ENCODE measurements at regions not wholly inside any gene's neighbourhood (a gene's known extent, or its start where the extent isn't known, plus 50 kb on each side); places are given as distances from the start of the nearest gene placed in this dataset.

GRCh38 chr7:51634538-51634937 is 317.9 kb upstream of the COBL start:
- Histone ChIP-seq H2AFZ (ENCODE audit: low read depth, low read length, severe bottlenecking) (no peak overlapping the region), H3F3A (ENCODE audit: insufficient read depth) (no peaks in the 10 kb centered on the region), H3K4me2 (ENCODE audit: low read depth, low read length, poor library complexity, severe bottlenecking) (no peak overlapping the region), H3K79me2 (ENCODE audit: insufficient read depth, low read length) (no peaks in the 10 kb centered on the region), H3K36me3 (ENCODE audit: low read length) (no peaks in the 10 kb centered on the region), H3K9me2 (replicated peaks; ENCODE audit: insufficient read depth, low read length) (no peaks in the 10 kb centered on the region), H4K20me1 (ENCODE audit: low read depth, low read length) (no peaks in the 10 kb centered on the region), H3K4me3 (ENCODE audit: insufficient read depth, low read length, poor library complexity, severe bottlenecking) (no peak overlapping the region), H3K27me3 (ENCODE audit: low read length) (no peaks in the 10 kb centered on the region), H3K27ac (ENCODE audit: low read depth, low read length) (no peak overlapping the region), H3K9me3 (ENCODE audit: insufficient read depth, low read length) (no peaks in the 10 kb centered on the region), H3K9ac (ENCODE audit: low read length) (no peak overlapping the region)
- TF ChIP-seq EZH2phosphoT487 (conservative IDR thresholded peaks at IDR 0.05; ENCODE audit: low read length) (no peak), CTCF (IDR thresholded peaks at IDR 0.05; ENCODE audit: insufficient read depth, low read length, poor library complexity, severe bottlenecking) (no peak)

GRCh38 chr7:51634025-51634424 is 317.4 kb upstream of the COBL start:
- no peaks in the 10 kb centered on the region for H3K36me3 ChIP-seq (ENCODE audit: low read length)
- H3K9me3 ChIP-seq (ENCODE audit: insufficient read depth, low read length): no peaks in the 10 kb centered on the region
- no peak for TF ChIP-seq CTCF (IDR thresholded peaks at IDR 0.05; ENCODE audit: insufficient read depth, low read length, poor library complexity, severe bottlenecking)
- no peak for TF ChIP-seq EZH2phosphoT487 (conservative IDR thresholded peaks at IDR 0.05; ENCODE audit: low read length)

GRCh38 chr7:51633596-51633995 is 317.0 kb upstream of the COBL start:
- TF ChIP-seq CTCF (IDR thresholded peaks at IDR 0.05; ENCODE audit: insufficient read depth, low read length, poor library complexity, severe bottlenecking) (no peak), EZH2phosphoT487 (conservative IDR thresholded peaks at IDR 0.05; ENCODE audit: low read length) (no peak)
- H3K9ac ChIP-seq (ENCODE audit: low read length): no peak overlapping the region
- no peak overlapping the region for H3K27ac ChIP-seq (ENCODE audit: low read depth, low read length)
- no peak overlapping the region for H3K4me3 ChIP-seq (ENCODE audit: insufficient read depth, low read length, poor library complexity, severe bottlenecking)
- H3K4me2 ChIP-seq (ENCODE audit: low read depth, low read length, poor library complexity, severe bottlenecking): no peak overlapping the region
- H2AFZ ChIP-seq (ENCODE audit: low read depth, low read length, severe bottlenecking): no peak overlapping the region
- no peaks in the 10 kb centered on the region for H3K79me2 ChIP-seq (ENCODE audit: insufficient read depth, low read length)
- H3K36me3 ChIP-seq (ENCODE audit: low read length): no peaks in the 10 kb centered on the region
- no peaks in the 10 kb centered on the region for H3K9me3 ChIP-seq (ENCODE audit: insufficient read depth, low read length)
- H3K9me2 ChIP-seq (replicated peaks; ENCODE audit: insufficient read depth, low read length): no peaks in the 10 kb centered on the region
- no peaks in the 10 kb centered on the region for H3F3A ChIP-seq (ENCODE audit: insufficient read depth)
- no peaks in the 10 kb centered on the region for H3K27me3 ChIP-seq (ENCODE audit: low read length)
- no peaks in the 10 kb centered on the region for H4K20me1 ChIP-seq (ENCODE audit: low read depth, low read length)

More at GRCh38 chr7:51634025-51634424, 317.4 kb upstream of the COBL start:
- Histone ChIP-seq H4K20me1 (ENCODE audit: low read depth, low read length) (no peaks in the 10 kb centered on the region), H3K27ac (ENCODE audit: low read depth, low read length) (no peak overlapping the region), H3K79me2 (ENCODE audit: insufficient read depth, low read length) (no peaks in the 10 kb centered on the region), H3K27me3 (ENCODE audit: low read length) (no peaks in the 10 kb centered on the region), H3F3A (ENCODE audit: insufficient read depth) (no peaks in the 10 kb centered on the region), H2AFZ (ENCODE audit: low read depth, low read length, severe bottlenecking) (no peak overlapping the region), H3K9ac (ENCODE audit: low read length) (no peak overlapping the region), H3K4me2 (ENCODE audit: low read depth, low read length, poor library complexity, severe bottlenecking) (no peak overlapping the region), H3K9me2 (replicated peaks; ENCODE audit: insufficient read depth, low read length) (no peaks in the 10 kb centered on the region), H3K4me3 (ENCODE audit: insufficient read depth, low read length, poor library complexity, severe bottlenecking) (no peak overlapping the region)
